GM23338 (cell line): ENCODE measurements at regions not wholly inside any gene's neighbourhood (a gene's known extent, or its start where the extent isn't known, plus 50 kb on each side); places are given as distances from the start of the nearest gene placed in this dataset.
A peak's percentile ranks its signal among the peaks of the same experiment; 100 is the strongest.

ENCODE experiments used
- ATAC-seq: fragments of 200-7000 bp; cut with Tn5 transposase; 3 replicates; pipeline ENCODE4 v1.9.1; 2020
- DNase-seq: peaks from one replicate; pipeline ENCODE4 v3.0.0-alpha.2; 2015; ENCODE audit warnings: low spot score
- H2AFZ ChIP-seq: fragments of 200-600 bp; sonication (generic); 2 replicates; pipeline ENCODE4 v1.8.0; 2016; ENCODE audit warnings: antibody characterized with exemption, mild to moderate bottlenecking, moderate library complexity
- H3F3A ChIP-seq: fragments of 200-600 bp; sonication (generic); replicated peaks from 2 replicates; pipeline ENCODE4 v1.8.0; 2017; ENCODE audit warnings: antibody characterized with exemption, mixed run types, low read depth
- H3K27ac ChIP-seq: fragments of 200-600 bp; sonication (generic); 2 replicates; pipeline ENCODE4 v1.6.1; 2016; ENCODE audit warnings: low read depth
- H3K27me3 ChIP-seq: fragments of 200-600 bp; sonication (generic); 2 replicates; pipeline ENCODE4 v1.8.0; 2016; ENCODE audit warnings: mild to moderate bottlenecking, mixed run types, moderate library complexity; ENCODE audit not compliant: insufficient read depth
- H3K36me3 ChIP-seq: fragments of 200-600 bp; sonication (generic); 2 replicates; pipeline ENCODE4 v1.8.0; 2016; ENCODE audit warnings: mild to moderate bottlenecking; ENCODE audit not compliant: insufficient read depth
- H3K4me1 ChIP-seq: fragments of 200-600 bp; sonication (generic); 2 replicates; pipeline ENCODE4 v1.8.0; 2016; ENCODE audit warnings: mild to moderate bottlenecking, moderate library complexity; ENCODE audit not compliant: insufficient read depth
- H3K4me2 ChIP-seq: fragments of 200-600 bp; sonication (generic); 2 replicates; pipeline ENCODE4 v1.7.1; 2017; ENCODE audit warnings: mixed run types
- H3K4me3 ChIP-seq: fragments of 200-600 bp; sonication (generic); 2 replicates; pipeline ENCODE4 v1.6.1; 2016; ENCODE audit warnings: mixed run types
- H3K79me2 ChIP-seq: fragments of 200-600 bp; sonication (generic); replicated peaks from 2 replicates; pipeline ENCODE4 v1.8.0; 2017; ENCODE audit warnings: mild to moderate bottlenecking; ENCODE audit not compliant: insufficient read depth
- H3K9me2 ChIP-seq: fragments of 200-600 bp; sonication (generic); 2 replicates; pipeline ENCODE4 v1.8.0; 2017; ENCODE audit not compliant: insufficient read depth
- H4K20me1 ChIP-seq: fragments of 200-600 bp; sonication (generic); replicated peaks from 2 replicates; pipeline ENCODE4 v1.8.0; 2017; ENCODE audit warnings: mild to moderate bottlenecking; ENCODE audit not compliant: insufficient read depth
- H3K27ac Mint-ChIP-seq: 2 replicates; pipeline ENCODE4 v1.8.0; 2020; ENCODE audit warnings: inconsistent platforms, mild to moderate bottlenecking, moderate library complexity, mixed read lengths
- H3K27me3 Mint-ChIP-seq: 3 replicates; pipeline ENCODE4 v1.8.0; 2022; ENCODE audit warnings: low read depth, mild to moderate bottlenecking, moderate library complexity, mixed read lengths, inconsistent platforms; ENCODE audit not compliant: insufficient read depth, poor library complexity
- H3K36me3 Mint-ChIP-seq: 3 replicates; pipeline ENCODE4 v1.8.0; 2021; ENCODE audit warnings: low read depth, mild to moderate bottlenecking, inconsistent platforms, moderate library complexity, mixed read lengths
- H3K4me1 Mint-ChIP-seq: 3 replicates; pipeline ENCODE4 v1.8.0; 2020; ENCODE audit warnings: mild to moderate bottlenecking, inconsistent platforms, mixed read lengths
- H3K4me3 Mint-ChIP-seq: 3 replicates; pipeline ENCODE4 v1.8.0; 2021; ENCODE audit warnings: moderate library complexity, mild to moderate bottlenecking, inconsistent platforms, mixed read lengths
- H3K9me3 Mint-ChIP-seq: 3 replicates; pipeline ENCODE4 v1.8.0; 2020; ENCODE audit warnings: moderate library complexity, mild to moderate bottlenecking, inconsistent platforms, mixed read lengths
- CREB1 ChIP-seq: fragments of 250-450 bp; sonication (Bioruptor Pico); IDR thresholded peaks from 2 replicates; pipeline ENCODE4 v1.5.0; 2020; ENCODE audit warnings: low read depth, mild to moderate bottlenecking, moderate library complexity
- CTCF ChIP-seq, 2 experiments: fragments of 200-600 bp in 1 of 2; sonication (generic) in 1 of 2; conservative IDR thresholded peaks; 2 replicates each; pipeline versions ENCODE4 v1.5.1 to v1.6.1; 2016 to 2017; ENCODE audit warnings: antibody characterized with exemption in 2 of 2, low read depth in 2 of 2, mild to moderate bottlenecking in 2 of 2, moderate library complexity in 1 of 2
- ETS1 ChIP-seq: IDR thresholded peaks from 2 replicates; pipeline ENCODE4 v1.6.1; 2016; ENCODE audit warnings: antibody characterized with exemption
- EZH2 ChIP-seq: fragments of 200-600 bp; sonication (generic); IDR thresholded peaks from one replicate; pipeline ENCODE4 v1.8.0; 2017; ENCODE audit warnings: antibody characterized with exemption, mild to moderate bottlenecking, low read depth; ENCODE audit not compliant: unreplicated experiment
- EZH2phosphoT487 ChIP-seq: fragments of 200-600 bp; sonication (generic); IDR thresholded peaks from one replicate; pipeline ENCODE4 v1.8.1; 2018; ENCODE audit warnings: antibody characterized with exemption; ENCODE audit not compliant: unreplicated experiment
- JUNB ChIP-seq: IDR thresholded peaks from one replicate; pipeline ENCODE4 v1.6.1; 2016; ENCODE audit warnings: antibody characterized with exemption; ENCODE audit not compliant: unreplicated experiment
- NANOG ChIP-seq: IDR thresholded peaks from 2 replicates; pipeline ENCODE4 v1.6.1; 2016; ENCODE audit warnings: antibody characterized with exemption, borderline replicate concordance
- POLR2AphosphoS5 ChIP-seq: IDR thresholded peaks from 2 replicates; pipeline ENCODE4 v1.6.1; 2016; ENCODE audit warnings: antibody characterized with exemption, low read depth
- REST ChIP-seq: IDR thresholded peaks from one replicate; pipeline ENCODE4 v1.6.1; 2018; ENCODE audit warnings: antibody characterized with exemption; ENCODE audit not compliant: unreplicated experiment
- STAT1 ChIP-seq: IDR thresholded peaks from one replicate; pipeline ENCODE4 v1.6.1; 2016; ENCODE audit warnings: antibody characterized with exemption; ENCODE audit not compliant: unreplicated experiment
- ZNF114 ChIP-seq: fragments of 250-450 bp; sonication (Bioruptor Pico); IDR thresholded peaks from 2 replicates; pipeline ENCODE4 v1.5.0; 2020; ENCODE audit warnings: mild to moderate bottlenecking, moderate library complexity
- ZNF331 ChIP-seq: fragments of 250-450 bp; sonication (Bioruptor Pico); IDR thresholded peaks from 2 replicates; pipeline ENCODE4 v1.5.0; 2020; ENCODE audit warnings: low read depth, mild to moderate bottlenecking, moderate library complexity
- TF ChIP-seq, protein P1 (sequence below): fragments of 250-450 bp; sonication (Bioruptor Pico); IDR thresholded peaks from 2 replicates; pipeline ENCODE4 v1.5.0; 2020; ENCODE audit warnings: mild to moderate bottlenecking, moderate library complexity

DNA sequence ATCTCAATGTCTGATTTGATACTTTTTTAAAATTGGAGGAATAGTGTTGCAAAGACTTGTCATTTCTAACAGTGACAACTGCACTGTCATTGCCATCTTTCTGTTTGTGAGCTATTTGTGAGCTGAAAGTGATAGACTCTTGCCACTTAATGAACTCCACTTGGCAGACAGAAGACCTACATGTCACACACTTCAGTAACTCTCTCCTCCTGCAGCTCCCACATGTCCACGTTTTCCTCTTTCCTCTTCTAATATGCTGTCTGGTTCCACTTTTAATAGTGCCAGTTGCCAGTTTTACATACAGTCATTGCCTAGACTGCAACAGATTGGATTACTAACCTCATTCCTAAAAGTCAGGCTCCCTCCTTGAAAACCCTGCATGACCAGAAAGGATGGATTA is 121.5 kb downstream of the CAPZA3 start:
- Mint-ChIP-seq H3K27ac (no peak overlapping the region), H3K4me3 (no peak overlapping the region)
- ATAC-seq = no peak

More for the DNA sequence above, 121.5 kb downstream of the CAPZA3 start:
- Mint-ChIP-seq H3K4me1 (peaks cover 30% of the 10 kb centered on the region), H3K36me3 (peaks cover 10% of the 10 kb centered on the region; the same call in 2 of the 3 replicates), H3K27me3 (no peaks in the 10 kb centered on the region), H3K9me3 (peaks cover 13% of the 10 kb centered on the region; the same call in 2 of the 3 replicates)
- Histone ChIP-seq H3K27ac (no peak overlapping the region), H3F3A (no peaks in the 10 kb centered on the region), H3K27me3 (no peaks in the 10 kb centered on the region), H3K36me3 (no peaks in the 10 kb centered on the region), H3K4me3 (no peak overlapping the region), H2AFZ (peak overlapping the region; percentile 33; the same call in 1 of the 2 replicates), H3K4me2 (no peak overlapping the region), H3K79me2 (no peaks in the 10 kb centered on the region), H3K9me2 (0 out of 2 replicates have a peak, but pooled peaks cover 3% of the 10 kb centered on the region), H4K20me1 (no peaks in the 10 kb centered on the region), H3K4me1 (peaks cover 26% of the 10 kb centered on the region)
- TF ChIP-seq CTCF (conservative IDR thresholded peaks at IDR 0.05; ENCODE audit: low read depth in 2 of 2) (no peak), ETS1 (no peak), EZH2phosphoT487 (no peak), POLR2AphosphoS5 (no peak), STAT1 (no peak), CREB1 (CRISPR knock-in tag) (no peak), ZNF114 (no peak), NANOG (no peak), ZNF331 (CRISPR knock-in tag) (no peak), JUNB (no peak), EZH2 (no peak), REST (no peak)
- TF ChIP-seq, protein P1, sequence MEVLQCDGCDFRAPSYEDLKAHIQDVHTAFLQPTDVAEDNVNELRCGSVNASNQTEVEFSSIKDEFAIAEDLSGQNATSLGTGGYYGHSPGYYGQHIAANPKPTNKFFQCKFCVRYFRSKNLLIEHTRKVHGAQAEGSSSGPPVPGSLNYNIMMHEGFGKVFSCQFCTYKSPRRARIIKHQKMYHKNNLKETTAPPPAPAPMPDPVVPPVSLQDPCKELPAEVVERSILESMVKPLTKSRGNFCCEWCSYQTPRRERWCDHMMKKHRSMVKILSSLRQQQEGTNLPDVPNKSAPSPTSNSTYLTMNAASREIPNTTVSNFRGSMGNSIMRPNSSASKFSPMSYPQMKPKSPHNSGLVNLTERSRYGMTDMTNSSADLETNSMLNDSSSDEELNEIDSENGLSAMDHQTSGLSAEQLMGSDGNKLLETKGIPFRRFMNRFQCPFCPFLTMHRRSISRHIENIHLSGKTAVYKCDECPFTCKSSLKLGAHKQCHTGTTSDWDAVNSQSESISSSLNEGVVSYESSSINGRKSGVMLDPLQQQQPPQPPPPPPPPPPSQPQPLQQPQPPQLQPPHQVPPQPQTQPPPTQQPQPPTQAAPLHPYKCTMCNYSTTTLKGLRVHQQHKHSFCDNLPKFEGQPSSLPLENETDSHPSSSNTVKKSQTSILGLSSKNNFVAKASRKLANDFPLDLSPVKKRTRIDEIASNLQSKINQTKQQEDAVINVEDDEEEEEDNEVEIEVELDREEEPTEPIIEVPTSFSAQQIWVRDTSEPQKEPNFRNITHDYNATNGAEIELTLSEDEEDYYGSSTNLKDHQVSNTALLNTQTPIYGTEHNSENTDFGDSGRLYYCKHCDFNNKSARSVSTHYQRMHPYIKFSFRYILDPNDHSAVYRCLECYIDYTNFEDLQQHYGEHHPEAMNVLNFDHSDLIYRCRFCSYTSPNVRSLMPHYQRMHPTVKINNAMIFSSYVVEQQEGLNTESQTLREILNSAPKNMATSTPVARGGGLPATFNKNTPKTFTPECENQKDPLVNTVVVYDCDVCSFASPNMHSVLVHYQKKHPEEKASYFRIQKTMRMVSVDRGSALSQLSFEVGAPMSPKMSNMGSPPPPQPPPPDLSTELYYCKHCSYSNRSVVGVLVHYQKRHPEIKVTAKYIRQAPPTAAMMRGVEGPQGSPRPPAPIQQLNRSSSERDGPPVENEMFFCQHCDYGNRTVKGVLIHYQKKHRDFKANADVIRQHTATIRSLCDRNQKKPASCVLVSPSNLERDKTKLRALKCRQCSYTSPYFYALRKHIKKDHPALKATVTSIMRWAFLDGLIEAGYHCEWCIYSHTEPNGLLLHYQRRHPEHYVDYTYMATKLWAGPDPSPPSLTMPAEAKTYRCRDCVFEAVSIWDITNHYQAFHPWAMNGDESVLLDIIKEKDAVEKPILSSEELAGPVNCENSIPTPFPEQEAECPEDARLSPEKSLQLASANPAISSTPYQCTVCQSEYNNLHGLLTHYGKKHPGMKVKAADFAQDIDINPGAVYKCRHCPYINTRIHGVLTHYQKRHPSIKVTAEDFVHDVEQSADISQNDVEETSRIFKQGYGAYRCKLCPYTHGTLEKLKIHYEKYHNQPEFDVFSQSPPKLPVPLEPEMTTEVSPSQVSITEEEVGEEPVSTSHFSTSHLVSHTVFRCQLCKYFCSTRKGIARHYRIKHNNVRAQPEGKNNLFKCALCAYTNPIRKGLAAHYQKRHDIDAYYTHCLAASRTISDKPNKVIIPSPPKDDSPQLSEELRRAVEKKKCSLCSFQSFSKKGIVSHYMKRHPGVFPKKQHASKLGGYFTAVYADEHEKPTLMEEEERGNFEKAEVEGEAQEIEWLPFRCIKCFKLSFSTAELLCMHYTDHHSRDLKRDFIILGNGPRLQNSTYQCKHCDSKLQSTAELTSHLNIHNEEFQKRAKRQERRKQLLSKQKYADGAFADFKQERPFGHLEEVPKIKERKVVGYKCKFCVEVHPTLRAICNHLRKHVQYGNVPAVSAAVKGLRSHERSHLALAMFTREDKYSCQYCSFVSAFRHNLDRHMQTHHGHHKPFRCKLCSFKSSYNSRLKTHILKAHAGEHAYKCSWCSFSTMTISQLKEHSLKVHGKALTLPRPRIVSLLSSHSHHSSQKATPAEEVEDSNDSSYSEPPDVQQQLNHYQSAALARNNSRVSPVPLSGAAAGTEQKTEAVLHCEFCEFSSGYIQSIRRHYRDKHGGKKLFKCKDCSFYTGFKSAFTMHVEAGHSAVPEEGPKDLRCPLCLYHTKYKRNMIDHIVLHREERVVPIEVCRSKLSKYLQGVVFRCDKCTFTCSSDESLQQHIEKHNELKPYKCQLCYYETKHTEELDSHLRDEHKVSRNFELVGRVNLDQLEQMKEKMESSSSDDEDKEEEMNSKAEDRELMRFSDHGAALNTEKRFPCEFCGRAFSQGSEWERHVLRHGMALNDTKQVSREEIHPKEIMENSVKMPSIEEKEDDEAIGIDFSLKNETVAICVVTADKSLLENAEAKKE (CRISPR knock-in tag) = no peak
- no peak for DNase-seq
